ENCODE measurements at regions not wholly inside any gene's neighbourhood (a gene's known extent, or its start where the extent isn't known, plus 50 kb on each side); places are given as distances from the start of the nearest gene placed in this dataset.

DNA sequence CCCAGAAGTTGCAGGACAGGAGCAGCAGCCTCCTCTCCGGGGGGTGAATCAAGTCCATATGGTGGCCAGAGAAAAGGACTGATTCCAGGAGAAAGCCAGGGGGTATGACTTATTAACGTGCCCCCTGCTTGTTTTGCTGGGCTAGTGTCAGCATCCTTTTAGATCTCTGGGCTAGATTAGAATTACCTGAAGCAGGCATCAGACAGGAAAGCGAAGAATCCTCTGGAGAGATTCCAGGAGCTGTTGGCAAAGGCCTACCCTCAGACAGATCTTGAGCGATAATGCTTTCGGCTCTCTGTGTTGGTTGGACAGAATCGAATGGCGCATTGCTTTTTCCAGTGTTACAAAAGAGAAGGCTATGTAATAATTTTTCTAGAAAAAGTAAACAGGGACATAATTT is 164.0 kb upstream of the GLI3 start:
- H3K27me3 Mint-ChIP-seq (ENCODE audit: low read depth, poor library complexity): peaks cover 4% of the 10 kb centered on the region
- no peaks in the 10 kb centered on the region for H3K36me3 Mint-ChIP-seq (ENCODE audit: low read depth)
- H3K4me3 Mint-ChIP-seq: no peak overlapping the region
- no peak overlapping the region for H3K27ac Mint-ChIP-seq
- TF ChIP-seq, protein P1, sequence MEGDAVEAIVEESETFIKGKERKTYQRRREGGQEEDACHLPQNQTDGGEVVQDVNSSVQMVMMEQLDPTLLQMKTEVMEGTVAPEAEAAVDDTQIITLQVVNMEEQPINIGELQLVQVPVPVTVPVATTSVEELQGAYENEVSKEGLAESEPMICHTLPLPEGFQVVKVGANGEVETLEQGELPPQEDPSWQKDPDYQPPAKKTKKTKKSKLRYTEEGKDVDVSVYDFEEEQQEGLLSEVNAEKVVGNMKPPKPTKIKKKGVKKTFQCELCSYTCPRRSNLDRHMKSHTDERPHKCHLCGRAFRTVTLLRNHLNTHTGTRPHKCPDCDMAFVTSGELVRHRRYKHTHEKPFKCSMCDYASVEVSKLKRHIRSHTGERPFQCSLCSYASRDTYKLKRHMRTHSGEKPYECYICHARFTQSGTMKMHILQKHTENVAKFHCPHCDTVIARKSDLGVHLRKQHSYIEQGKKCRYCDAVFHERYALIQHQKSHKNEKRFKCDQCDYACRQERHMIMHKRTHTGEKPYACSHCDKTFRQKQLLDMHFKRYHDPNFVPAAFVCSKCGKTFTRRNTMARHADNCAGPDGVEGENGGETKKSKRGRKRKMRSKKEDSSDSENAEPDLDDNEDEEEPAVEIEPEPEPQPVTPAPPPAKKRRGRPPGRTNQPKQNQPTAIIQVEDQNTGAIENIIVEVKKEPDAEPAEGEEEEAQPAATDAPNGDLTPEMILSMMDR (IDR thresholded peaks at IDR 0.05): no peak
- no peaks in the 10 kb centered on the region for H3K4me1 Mint-ChIP-seq
- no peaks in the 10 kb centered on the region for H3K9me3 Mint-ChIP-seq
- no peak for DNase-seq

DNA sequence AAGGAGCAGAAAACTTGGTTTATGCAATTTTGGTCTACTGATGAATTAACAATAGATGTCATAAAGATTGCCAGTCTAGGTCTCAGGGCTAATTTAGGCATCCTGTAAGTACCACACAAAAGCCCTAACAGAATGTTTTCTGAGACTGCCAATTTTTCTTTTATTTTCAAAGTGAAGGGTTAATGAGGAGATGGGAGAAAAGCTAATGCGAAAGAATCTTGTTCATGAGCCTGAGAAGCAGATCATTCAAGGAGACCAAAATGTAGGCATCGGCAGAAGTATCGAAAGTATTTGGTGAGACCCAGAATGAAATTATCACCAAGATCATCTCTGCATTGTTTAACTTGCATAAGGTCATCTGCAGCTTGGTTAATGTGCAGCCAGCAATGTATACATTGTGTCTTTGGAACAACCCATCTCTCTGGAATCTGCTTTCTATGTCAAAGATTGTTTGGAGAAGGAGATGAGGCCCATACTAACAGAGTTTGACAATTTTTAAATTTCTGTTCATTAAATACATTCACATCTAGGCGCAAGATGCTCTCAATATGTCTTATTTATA is 163.3 kb upstream of the GLI3 start:
- H3K36me3 Mint-ChIP-seq (ENCODE audit: low read depth): no peaks in the 10 kb centered on the region
- no peaks in the 10 kb centered on the region for H3K9me3 Mint-ChIP-seq
- H3K27me3 Mint-ChIP-seq (ENCODE audit: low read depth, poor library complexity): peaks cover 4% of the 10 kb centered on the region
- H3K4me3 Mint-ChIP-seq: no peak overlapping the region
- TF ChIP-seq, protein P1 (IDR thresholded peaks at IDR 0.05): no peak
- DNase-seq: no peak
- H3K27ac Mint-ChIP-seq: no peak overlapping the region
- no peaks in the 10 kb centered on the region for H3K4me1 Mint-ChIP-seq

DNA sequence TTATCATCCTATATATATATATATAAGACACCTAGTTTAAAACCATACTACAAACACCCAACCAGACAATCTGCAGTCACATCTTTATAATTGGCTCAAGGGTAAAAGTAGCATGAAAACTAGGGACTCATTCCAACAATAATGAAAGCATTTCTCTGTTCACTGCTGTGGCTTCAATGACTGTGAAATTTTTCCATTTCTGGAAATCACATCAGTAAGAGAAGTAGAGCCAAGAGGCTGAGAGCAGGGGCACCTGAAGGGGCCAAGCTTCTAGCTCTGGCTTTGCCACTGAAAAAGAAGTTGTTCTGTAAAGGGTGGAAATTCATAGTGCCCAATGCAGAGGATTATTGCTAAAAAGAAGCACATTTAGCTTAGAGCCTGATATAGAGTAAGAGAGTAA is 158.6 kb upstream of the GLI3 start:
- no peaks in the 10 kb centered on the region for H3K9me3 Mint-ChIP-seq
- no peak overlapping the region for H3K27ac Mint-ChIP-seq
- no peaks in the 10 kb centered on the region for H3K27me3 Mint-ChIP-seq (ENCODE audit: low read depth, poor library complexity)
- TF ChIP-seq, protein P1 (IDR thresholded peaks at IDR 0.05): no peak
- no peaks in the 10 kb centered on the region for H3K4me1 Mint-ChIP-seq
- no peak for DNase-seq
- H3K4me3 Mint-ChIP-seq: no peak overlapping the region
- no peaks in the 10 kb centered on the region for H3K36me3 Mint-ChIP-seq (ENCODE audit: low read depth)

DNA sequence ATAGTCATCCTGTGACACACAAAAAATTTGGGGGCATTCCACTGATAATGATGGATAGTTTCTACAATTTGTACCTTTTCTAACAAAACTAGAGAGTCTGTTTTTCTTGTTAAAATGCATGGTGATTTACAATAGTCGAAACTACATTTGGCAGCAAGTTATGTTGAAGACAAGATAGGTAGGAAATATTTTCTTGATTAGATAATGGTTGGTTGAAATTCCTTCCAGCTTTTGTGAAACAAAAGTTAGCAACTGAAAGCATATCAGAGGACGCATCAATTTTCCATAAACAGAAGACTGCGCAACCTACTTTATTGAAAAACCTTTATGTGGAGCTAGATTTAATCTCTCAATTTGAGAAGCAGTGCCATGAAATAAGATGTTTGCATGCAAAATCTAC is 155.8 kb upstream of the GLI3 start:
- TF ChIP-seq, protein P1 (IDR thresholded peaks at IDR 0.05): no peak
- Mint-ChIP-seq H3K9me3 (no peaks in the 10 kb centered on the region), H3K4me3 (no peak overlapping the region), H3K27me3 (ENCODE audit: low read depth, poor library complexity) (peaks cover 3% of the 10 kb centered on the region), H3K27ac (no peak overlapping the region), H3K4me1 (no peaks in the 10 kb centered on the region), H3K36me3 (ENCODE audit: low read depth) (no peaks in the 10 kb centered on the region)
- no peak for DNase-seq

DNA sequence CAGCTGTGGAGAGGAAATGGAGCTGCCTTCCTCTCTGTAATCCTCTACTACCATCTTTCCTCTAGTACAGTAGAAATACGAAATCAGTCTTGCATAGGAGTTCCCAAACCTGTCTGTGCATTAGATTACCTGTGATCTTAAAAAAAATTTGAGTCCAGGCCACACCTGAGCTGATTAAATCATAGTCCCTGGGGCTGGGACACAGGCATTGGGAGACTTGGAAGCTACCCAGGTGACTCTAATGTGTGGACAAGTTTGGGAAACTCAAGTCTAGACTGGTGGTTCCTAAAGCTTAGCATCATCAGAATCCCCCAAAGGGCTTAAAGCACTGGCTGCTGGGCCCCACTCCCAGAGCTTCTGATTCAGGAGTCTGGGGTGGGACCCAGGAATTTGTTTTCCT is 152.7 kb upstream of the GLI3 start:
- TF ChIP-seq, protein P1 (IDR thresholded peaks at IDR 0.05): no peak
- no peaks in the 10 kb centered on the region for H3K36me3 Mint-ChIP-seq (ENCODE audit: low read depth)
- H3K27me3 Mint-ChIP-seq (ENCODE audit: low read depth, poor library complexity): peaks cover 3% of the 10 kb centered on the region
- no peak overlapping the region for H3K27ac Mint-ChIP-seq
- no peaks in the 10 kb centered on the region for H3K4me1 Mint-ChIP-seq
- H3K9me3 Mint-ChIP-seq: no peaks in the 10 kb centered on the region
- no peak for DNase-seq
- H3K4me3 Mint-ChIP-seq: no peak overlapping the region

DNA sequence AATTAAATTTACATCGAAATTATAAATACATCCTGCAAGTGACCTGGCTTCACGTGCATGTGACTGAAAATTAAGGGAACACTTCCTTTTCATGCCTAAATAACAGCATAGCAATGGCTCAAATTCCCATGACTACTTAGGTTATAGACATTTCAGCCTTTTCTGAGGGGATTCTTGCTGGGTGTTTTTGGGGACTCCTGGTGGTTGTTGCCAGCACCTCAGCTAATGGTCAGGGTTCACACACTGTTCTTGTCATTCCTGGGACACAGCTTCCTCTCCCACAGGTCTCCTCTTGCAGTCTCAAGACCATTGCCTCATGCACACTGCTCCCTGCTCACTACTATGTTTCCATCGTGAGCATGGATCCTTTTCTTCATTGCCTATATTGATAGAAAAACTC is 148.9 kb upstream of the GLI3 start:
- no peak overlapping the region for H3K27ac Mint-ChIP-seq
- H3K4me1 Mint-ChIP-seq: no peaks in the 10 kb centered on the region
- H3K36me3 Mint-ChIP-seq (ENCODE audit: low read depth): peaks cover 5% of the 10 kb centered on the region
- H3K9me3 Mint-ChIP-seq: peaks cover 10% of the 10 kb centered on the region
- TF ChIP-seq, protein P1 (IDR thresholded peaks at IDR 0.05): no peak
- H3K27me3 Mint-ChIP-seq (ENCODE audit: low read depth, poor library complexity): peaks cover 7% of the 10 kb centered on the region
- no peak overlapping the region for H3K4me3 Mint-ChIP-seq
- DNase-seq: no peak

Data from nephron progenitor cell (in vitro differentiated cells).